Vagina (tissue), 2 donors: ENCODE measurements at regions not wholly inside any gene's neighbourhood (a gene's known extent, or its start where the extent isn't known, plus 50 kb on each side); places are given as distances from the start of the nearest gene placed in this dataset.

Experiments
- DNase-seq, 2 donors: peaks; one replicate each; pipeline ENCODE4 v3.0.0-alpha.2; 2017; ENCODE audit errors: extremely low spot score in 2 of 2
- H3K27ac ChIP-seq: fragments of 200-600 bp; sonication (generic); one replicate; pipeline ENCODE4 v1.5.1; 2019
- H3K27me3 ChIP-seq: fragments of 200-600 bp; sonication (generic); one replicate; pipeline ENCODE4 v1.5.1; 2019
- H3K36me3 ChIP-seq, 2 donors: fragments of 200-600 bp; sonication (generic); one replicate each; pipeline ENCODE4 v1.5.1; 2017 to 2019
- H3K4me1 ChIP-seq: fragments of 200-600 bp; sonication (generic); one replicate; pipeline ENCODE4 v1.5.1; 2019
- H3K4me3 ChIP-seq, 2 donors: fragments of 200-600 bp; sonication (generic); 1 replicate in 1 of 2; 2 replicates in 1 of 2; pipeline ENCODE4 v1.5.1; 2016 to 2019
- H3K9me3 ChIP-seq: fragments of 200-600 bp; sonication (generic); one replicate; pipeline ENCODE4 v1.5.1; 2019
- POLR2A ChIP-seq, 2 donors: fragments of 450-650 bp; IDR thresholded peaks; one replicate each; pipeline ENCODE4 v1.6.1; 2017; ENCODE audit warnings: antibody characterized with exemption in 2 of 2, mild to moderate bottlenecking in 2 of 2, moderate library complexity in 2 of 2
- POLR2AphosphoS5 ChIP-seq, 2 donors: sonication (generic); formaldehyde crosslinking; IDR thresholded peaks; one replicate each; pipeline ENCODE4 v1.9.0; 2017; ENCODE audit warnings: antibody characterized with exemption in 2 of 2, mild to moderate bottlenecking in 2 of 2, low read depth in 1 of 2; ENCODE audit not compliant: insufficient read depth in 1 of 2
- intact Hi-C: fragments of 100-400 bp; cut with DNase I; formaldehyde crosslinking; loops from one replicate; pipeline ENCODE4 v1.15.1; 2023
- TF ChIP-seq, protein P1 (sequence below), 3 experiments: fragments of 450-650 bp in 2 of 3; fragments of 200-600 bp in 1 of 3; sonication (generic) in 1 of 3; IDR thresholded peaks; one replicate each; pipeline ENCODE4 v1.5.1; 2017 to 2019; ENCODE audit warnings: antibody characterized with exemption in 3 of 3, mild to moderate bottlenecking in 2 of 3, moderate library complexity in 2 of 3

GRCh38 chr14:104291123-104292000 lies 153.0 kb downstream of the KIF26A start:
- intact Hi-C loops: no loop called here

DNA sequence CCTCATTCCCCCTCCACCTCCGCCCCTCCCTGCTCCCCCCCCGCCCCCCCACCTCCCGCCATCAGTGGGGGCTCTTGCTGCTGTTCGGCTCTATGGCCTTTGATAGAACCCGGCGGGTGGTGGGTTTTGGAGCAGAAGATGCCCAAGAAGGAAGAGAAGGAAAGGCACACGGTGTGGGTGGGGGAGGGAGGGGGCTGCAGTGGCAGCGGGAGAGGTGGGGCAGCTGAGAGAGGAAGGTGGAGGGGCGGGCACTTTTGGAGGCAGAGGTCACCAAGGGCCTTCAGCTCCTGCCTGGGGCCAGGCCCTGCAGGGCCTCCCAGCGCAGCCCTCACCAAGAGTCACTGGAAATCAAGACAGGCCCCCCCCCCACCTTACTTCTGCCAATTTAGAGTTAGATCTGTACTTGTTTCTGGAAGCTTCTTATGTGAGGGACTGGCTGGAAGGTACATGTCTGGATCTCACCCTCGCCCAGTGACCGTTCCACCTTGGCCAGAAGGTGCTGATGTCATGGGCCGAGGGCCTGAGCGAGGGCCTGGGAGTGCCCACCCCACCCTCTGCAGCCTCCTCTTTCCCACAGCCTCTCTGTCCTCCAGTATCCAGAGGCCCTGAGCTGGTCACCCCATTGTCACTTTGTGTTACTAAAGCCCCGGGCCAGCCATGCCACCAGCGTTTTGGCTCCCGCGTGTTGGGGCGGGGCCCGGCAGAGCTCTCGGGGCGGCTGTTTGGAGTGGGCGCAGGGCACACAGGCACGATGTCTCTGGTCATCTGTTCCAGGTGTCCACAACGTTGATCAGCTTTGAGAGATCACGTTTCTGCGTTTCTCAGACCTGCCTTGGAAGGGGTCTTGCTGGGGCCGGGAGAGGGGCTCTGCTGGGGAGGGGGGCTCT lies 153.9 kb downstream of the KIF26A start:
- Histone ChIP-seq H3K36me3 (no peaks in the 10 kb centered on the region), H3K27ac (no peak overlapping the region), H3K9me3 (no peaks in the 10 kb centered on the region), H3K4me3 (no peak overlapping the region), H3K4me1 (no peaks in the 10 kb centered on the region), H3K27me3 (no peaks in the 10 kb centered on the region)
- intact Hi-C loops: no loop called here
- no peak for DNase-seq
- TF ChIP-seq POLR2A (IDR thresholded peaks at IDR 0.05) (no peak), POLR2AphosphoS5 (IDR thresholded peaks at IDR 0.05; ENCODE audit: insufficient read depth in 1 of 2, low read depth in 1 of 2) (no peak)
- TF ChIP-seq, protein P1, sequence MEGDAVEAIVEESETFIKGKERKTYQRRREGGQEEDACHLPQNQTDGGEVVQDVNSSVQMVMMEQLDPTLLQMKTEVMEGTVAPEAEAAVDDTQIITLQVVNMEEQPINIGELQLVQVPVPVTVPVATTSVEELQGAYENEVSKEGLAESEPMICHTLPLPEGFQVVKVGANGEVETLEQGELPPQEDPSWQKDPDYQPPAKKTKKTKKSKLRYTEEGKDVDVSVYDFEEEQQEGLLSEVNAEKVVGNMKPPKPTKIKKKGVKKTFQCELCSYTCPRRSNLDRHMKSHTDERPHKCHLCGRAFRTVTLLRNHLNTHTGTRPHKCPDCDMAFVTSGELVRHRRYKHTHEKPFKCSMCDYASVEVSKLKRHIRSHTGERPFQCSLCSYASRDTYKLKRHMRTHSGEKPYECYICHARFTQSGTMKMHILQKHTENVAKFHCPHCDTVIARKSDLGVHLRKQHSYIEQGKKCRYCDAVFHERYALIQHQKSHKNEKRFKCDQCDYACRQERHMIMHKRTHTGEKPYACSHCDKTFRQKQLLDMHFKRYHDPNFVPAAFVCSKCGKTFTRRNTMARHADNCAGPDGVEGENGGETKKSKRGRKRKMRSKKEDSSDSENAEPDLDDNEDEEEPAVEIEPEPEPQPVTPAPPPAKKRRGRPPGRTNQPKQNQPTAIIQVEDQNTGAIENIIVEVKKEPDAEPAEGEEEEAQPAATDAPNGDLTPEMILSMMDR (IDR thresholded peaks at IDR 0.05): no peak

More at GRCh38 chr14:104291123-104292000, 153.0 kb downstream of the KIF26A start:
- no peak for DNase-seq
- TF ChIP-seq, protein P1 (IDR thresholded peaks at IDR 0.05): no peak
- no peak for TF ChIP-seq POLR2A (IDR thresholded peaks at IDR 0.05)
- TF ChIP-seq POLR2AphosphoS5 (IDR thresholded peaks at IDR 0.05; ENCODE audit: insufficient read depth in 1 of 2, low read depth in 1 of 2): no peak
- Histone ChIP-seq H3K27ac (no peak overlapping the region), H3K27me3 (no peaks in the 10 kb centered on the region), H3K4me1 (no peaks in the 10 kb centered on the region), H3K4me3 (no peak overlapping the region), H3K36me3 (no peaks in the 10 kb centered on the region), H3K9me3 (no peaks in the 10 kb centered on the region)

- no peak overlapping the region for H3K4me3 ChIP-seq
- TF ChIP-seq, protein P1 (IDR thresholded peaks at IDR 0.05): no peak
- TF ChIP-seq POLR2A (IDR thresholded peaks at IDR 0.05) (no peak), POLR2AphosphoS5 (IDR thresholded peaks at IDR 0.05; ENCODE audit: insufficient read depth in 1 of 2, low read depth in 1 of 2) (no peak)
- H3K27ac ChIP-seq: no peak overlapping the region
- H3K4me1 ChIP-seq: no peaks in the 10 kb centered on the region
- intact Hi-C loops: no loop called here
- DNase-seq: no peak
- H3K27me3 ChIP-seq: no peaks in the 10 kb centered on the region
- H3K36me3 ChIP-seq: no peaks in the 10 kb centered on the region
- no peaks in the 10 kb centered on the region for H3K9me3 ChIP-seq
Measured at GRCh38 chr14:104293231-104293841, 154.9 kb downstream of the KIF26A start.

DNA sequence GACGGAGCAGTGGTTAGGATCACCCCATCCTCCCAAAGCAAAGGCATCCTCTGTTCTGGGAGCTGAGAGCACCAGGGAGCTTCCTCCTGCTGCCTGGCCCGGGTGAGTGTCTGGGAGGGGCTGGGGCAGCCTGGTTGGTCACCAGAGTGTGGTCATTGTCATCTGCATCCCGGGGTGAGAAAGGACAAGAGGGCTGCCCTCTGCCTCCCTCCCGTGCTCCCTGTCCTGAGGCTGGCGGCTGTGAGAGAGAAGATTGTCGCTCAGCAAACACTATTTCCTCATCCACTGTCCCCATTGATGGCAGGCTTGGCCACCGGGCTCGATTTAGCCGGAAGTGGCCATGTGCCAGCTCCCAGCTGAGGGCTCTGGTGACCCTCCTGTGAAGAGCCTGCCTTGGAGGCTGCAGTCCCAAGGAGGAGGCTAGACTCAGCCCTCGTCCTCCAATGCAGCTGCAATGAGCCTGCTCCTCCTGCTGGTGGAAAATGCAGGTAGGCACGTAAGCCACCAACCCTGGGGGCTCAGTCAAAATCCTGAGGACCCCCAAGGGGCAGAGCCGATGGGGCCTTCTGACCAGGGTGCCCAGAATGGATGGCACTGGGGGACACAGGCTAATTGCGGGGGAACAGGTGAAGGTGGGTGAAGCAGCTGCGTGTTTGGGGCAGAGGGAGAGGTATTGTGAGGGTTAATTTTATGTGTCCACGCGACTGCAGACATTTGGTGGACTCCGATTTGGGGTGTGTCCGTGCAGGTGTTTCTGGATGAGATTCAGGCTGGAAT lies 155.7 kb downstream of the KIF26A start:
- DNase-seq: no peak

More for the DNA sequence above, 155.7 kb downstream of the KIF26A start:
- Histone ChIP-seq H3K27me3 (no peaks in the 10 kb centered on the region), H3K9me3 (no peaks in the 10 kb centered on the region), H3K36me3 (no peaks in the 10 kb centered on the region), H3K4me1 (no peaks in the 10 kb centered on the region), H3K27ac (no peak overlapping the region), H3K4me3 (no peak overlapping the region)
- TF ChIP-seq POLR2A (IDR thresholded peaks at IDR 0.05) (no peak), POLR2AphosphoS5 (IDR thresholded peaks at IDR 0.05; ENCODE audit: insufficient read depth in 1 of 2, low read depth in 1 of 2) (no peak)
- intact Hi-C loops: no loop called here
